ENCODE measurements at regions not wholly inside any gene's neighbourhood (a gene's known extent, or its start where the extent isn't known, plus 50 kb on each side); places are given as distances from the start of the nearest gene placed in this dataset.

DNA sequence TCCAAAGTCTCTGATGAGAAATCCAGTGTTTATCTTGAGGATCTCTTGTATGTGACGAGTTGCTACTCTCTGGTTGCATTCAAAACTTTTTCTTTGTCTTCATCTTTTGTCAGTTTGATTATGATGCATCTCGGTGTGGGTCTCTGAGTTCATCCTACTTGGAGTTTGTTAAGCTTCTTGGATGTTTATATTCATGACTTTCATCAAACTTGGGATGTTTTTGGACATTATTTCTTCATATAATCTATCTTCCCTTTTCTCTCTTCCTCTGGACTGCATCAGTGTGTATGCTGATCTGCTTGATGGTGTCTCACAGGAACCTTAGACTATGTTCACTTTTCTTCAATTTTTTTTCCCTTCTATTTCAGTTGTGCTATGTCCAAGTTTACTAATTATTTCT is 320.4 kb downstream of the TLE3 start:
- TF ChIP-seq GATA2 (IDR thresholded peaks at IDR 0.05; ENCODE audit: low read depth, low read length), result no peak
- no peak for TF ChIP-seq GATA3 (IDR thresholded peaks at IDR 0.05; ENCODE audit: low read depth, low read length)

DNA sequence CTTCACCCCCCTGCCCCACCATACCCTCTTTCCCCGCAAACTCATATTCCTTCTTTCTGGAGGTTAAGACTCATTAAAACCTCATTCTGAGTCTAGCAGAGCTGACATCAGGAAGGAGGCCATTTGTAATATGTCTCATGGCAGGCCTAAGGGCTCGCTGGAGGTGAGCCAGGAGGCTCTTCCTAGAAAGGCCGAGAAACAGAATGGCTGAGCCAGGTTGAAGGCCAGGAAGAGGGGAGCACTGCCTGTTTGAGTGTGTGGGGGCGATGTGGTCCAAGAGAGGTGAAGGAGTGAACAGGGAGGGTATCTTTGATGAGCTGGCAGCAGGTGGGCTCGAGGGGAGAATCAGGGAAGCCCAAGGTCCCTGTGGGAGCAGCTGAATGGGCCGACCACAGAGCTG is 317.3 kb downstream of the TLE3 start:
- TF ChIP-seq GATA2 (IDR thresholded peaks at IDR 0.05; ENCODE audit: low read depth, low read length), result no peak
- TF ChIP-seq GATA3 (IDR thresholded peaks at IDR 0.05; ENCODE audit: low read depth, low read length), result no peak

DNA sequence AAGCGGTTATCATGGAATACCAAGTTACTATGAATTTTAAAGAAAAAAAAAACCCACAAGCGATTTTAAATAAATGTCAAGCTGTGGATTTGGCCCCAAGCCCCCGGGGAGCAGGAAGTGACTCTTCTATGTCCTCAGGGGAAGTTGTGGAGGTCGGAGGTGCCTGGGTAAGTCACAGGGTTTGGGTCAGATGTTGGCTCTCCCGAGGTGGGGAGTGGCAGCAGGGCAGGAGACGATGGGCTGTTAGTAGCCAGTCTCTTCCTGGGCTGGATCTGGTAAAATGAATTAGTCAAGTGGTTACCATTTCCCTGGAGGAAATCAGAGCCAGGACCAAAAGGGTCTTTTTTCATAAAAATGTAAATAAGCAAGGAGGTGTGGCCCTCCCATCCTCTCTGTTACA is 316.7 kb downstream of the TLE3 start:
- TF ChIP-seq GATA3 (IDR thresholded peaks at IDR 0.05; ENCODE audit: low read depth, low read length), result no peak
- no peak for TF ChIP-seq GATA2 (IDR thresholded peaks at IDR 0.05; ENCODE audit: low read depth, low read length)

DNA sequence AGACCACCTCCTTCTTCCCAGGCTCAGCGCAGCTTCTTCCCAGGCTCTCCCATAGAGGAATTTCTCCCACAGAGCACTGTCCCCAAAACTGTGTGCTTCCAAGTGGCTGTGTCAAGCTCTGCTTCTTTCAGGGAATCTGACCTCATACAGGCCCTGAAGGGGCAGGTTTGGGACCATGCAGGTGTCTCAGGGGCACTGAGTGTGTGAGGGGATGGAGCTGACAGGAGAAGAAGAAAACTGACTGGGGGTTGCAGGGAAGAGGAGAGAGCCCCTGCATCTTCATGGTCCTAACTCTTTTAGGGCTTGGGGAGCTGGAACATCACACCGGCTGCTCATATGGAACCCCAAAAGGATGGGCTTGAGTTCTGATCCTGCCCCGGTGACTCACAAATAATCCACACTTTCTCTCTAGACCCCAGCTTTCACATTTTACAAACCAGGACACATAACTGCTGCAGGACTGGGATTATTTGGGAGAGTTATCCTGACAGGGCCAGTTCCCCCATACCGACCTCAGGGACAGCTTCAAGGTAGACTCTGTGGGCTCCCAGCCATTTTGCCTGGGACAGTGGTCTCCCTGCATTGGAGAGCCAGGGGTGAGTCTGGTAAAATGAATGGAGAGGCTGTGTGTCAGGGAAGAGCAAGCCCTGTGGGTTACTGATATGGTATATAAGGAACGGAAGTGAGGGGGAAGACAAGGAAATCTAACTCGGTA is 316.1 kb downstream of the TLE3 start:
- TF ChIP-seq GATA3 (IDR thresholded peaks at IDR 0.05; ENCODE audit: low read depth, low read length) (no peak), GATA2 (IDR thresholded peaks at IDR 0.05; ENCODE audit: low read depth, low read length) (no peak)

DNA sequence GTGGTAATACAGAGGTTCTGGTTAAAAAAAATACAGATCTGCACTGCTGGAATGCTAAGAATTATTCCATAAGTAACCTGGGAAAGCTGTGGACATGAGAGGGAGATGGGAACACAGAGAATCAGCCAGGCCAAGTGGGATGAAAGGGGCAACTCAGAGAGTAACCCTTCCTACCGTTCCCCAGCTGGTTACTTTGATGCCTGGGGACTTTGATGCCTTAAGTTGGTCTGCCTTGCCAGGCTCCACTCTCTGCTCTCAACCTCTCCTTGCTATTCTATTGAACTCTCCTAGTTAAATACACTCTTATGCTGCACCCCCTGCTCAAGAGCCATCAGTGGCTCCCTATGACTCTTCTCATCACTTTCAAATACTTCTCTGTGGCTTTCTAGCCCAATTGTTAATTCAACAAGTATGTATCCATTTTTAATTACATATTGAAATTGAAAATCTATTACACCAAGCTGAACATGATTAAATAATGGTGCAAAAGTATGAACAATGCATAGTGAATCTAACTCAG is 315.5 kb downstream of the TLE3 start:
- TF ChIP-seq GATA2 (IDR thresholded peaks at IDR 0.05; ENCODE audit: low read depth, low read length), result no peak
- TF ChIP-seq GATA3 (IDR thresholded peaks at IDR 0.05; ENCODE audit: low read depth, low read length), result no peak

DNA sequence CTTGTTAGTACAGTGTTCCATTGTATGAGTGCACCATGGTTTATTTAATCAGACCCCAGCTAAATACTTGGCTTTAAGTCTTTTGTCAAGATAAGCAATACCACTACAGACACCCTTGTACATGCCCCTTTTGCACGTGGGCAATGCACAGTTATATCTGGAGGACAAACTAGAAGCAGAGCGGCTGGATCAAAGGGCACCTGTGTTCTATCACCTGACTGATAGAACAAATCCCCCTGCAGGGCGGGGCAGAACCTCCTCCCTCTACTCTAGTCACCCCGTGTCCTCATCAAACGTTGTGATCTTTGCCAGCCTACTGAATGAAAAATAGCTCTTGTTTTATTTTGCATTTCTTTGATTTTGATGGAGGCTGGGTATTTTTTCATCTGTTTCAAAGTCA is 314.9 kb downstream of the TLE3 start:
- TF ChIP-seq GATA3 (IDR thresholded peaks at IDR 0.05; ENCODE audit: low read depth, low read length), result no peak
- TF ChIP-seq GATA2 (IDR thresholded peaks at IDR 0.05; ENCODE audit: low read depth, low read length), result no peak

DNA sequence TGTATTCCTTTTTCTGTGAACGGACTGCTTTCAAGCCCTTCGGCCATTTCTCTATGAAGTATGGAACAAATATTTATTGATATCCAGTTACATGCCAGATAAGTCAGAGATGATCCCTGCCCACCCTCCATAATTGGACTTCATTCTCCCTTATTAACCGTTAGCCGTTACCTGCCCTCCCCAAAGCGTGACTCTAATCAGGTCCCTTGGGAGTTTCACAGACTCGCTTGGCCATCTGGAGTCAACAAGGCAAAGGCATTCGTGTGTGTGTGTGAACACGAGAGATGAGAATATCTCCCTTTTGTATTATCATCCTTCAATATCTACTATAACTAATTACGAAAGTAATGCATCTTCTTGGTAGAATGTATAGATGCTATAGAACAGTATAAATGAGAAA is 314.5 kb downstream of the TLE3 start:
- no peak for TF ChIP-seq GATA2 (IDR thresholded peaks at IDR 0.05; ENCODE audit: low read depth, low read length)

DNA sequence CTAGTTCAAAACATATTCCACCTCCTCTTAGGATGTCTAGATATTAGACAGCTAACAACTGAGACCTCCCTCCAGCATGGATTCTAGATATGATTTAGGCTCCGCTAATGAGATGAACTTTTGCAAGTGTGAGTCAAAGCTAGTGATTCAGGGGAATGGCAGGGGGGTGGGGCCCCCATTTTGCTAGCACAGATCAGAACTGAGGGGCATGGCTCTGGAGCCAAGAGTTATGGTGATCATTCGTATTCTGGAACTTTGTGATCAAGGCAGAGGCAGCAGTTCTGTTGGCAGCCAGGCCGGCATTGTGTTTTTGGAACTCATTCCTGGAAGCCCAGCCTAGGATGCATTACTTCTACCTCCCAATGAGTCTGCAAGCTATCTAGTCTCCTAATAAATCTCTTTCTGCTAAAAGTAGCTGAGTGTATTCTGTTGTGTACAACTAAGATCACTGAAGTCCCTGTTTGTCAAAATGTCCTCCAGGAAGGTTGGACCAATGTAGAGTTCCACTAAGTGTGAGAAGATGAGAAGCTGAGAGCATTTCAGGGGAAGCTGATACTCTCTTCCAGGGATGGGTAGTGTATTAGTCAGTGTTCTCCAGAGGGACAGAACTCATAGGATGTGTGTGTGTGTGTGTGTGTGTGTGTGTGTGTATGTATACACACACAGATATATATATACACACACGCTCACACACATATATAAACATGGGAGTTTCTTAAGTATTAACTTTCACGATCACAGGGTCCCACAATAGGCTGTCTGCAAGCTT is 312.7 kb downstream of the TLE3 start:
- TF ChIP-seq GATA3 (IDR thresholded peaks at IDR 0.05; ENCODE audit: low read depth, low read length) (no peak), GATA2 (IDR thresholded peaks at IDR 0.05; ENCODE audit: low read depth, low read length) (no peak)

DNA sequence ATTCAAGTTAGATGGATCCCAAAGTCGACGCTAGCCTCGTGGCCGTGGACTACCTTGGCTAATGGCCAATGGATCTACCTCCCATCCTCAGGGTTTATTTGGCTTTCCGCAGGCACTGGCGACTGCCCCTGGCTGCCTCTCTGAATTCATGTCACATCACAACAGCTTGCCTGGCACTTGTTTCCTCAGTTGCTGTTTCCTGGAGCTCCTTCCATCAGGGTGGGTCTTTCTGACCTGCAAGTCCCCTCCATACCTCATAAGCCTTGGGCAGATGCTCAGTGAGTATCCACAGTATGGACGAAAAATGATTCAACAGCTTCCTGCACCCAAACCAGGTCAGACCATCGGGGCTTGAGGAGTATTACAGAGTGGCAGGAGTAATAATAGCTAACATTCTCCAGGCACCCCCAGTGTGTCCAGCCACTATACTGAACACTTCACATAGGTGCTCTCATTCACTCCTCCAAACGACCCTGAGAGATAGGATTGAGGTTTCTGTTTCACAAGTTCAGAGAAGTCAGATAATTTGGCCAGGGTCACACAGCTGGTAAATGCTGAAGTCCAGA is 311.5 kb downstream of the TLE3 start:
- TF ChIP-seq GATA2 (IDR thresholded peaks at IDR 0.05; ENCODE audit: low read depth, low read length) (no peak), GATA3 (IDR thresholded peaks at IDR 0.05; ENCODE audit: low read depth, low read length) (no peak)

DNA sequence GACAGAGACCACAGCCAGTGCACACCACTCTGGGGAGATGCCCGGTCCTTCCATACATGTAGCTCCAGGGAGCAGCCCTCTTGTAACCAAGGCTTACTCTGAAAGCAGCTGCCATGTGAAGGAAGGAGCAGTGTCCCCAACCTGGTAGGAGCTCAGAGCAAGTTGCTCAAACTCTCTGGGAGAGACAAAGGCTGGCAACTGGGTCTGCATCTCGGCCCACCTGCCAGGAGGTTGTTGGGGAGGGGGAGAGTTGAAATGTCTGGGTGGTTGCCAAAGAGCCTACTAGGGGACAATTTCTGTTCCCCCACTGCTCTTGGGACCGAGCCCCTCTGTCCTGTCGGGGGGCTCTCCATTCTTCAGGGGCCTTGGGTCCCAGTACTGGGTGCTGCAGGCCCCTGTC is 309.9 kb downstream of the TLE3 start:
- TF ChIP-seq GATA3 (IDR thresholded peaks at IDR 0.05; ENCODE audit: low read depth, low read length), result no peak
- TF ChIP-seq GATA2 (IDR thresholded peaks at IDR 0.05; ENCODE audit: low read depth, low read length), result no peak

DNA sequence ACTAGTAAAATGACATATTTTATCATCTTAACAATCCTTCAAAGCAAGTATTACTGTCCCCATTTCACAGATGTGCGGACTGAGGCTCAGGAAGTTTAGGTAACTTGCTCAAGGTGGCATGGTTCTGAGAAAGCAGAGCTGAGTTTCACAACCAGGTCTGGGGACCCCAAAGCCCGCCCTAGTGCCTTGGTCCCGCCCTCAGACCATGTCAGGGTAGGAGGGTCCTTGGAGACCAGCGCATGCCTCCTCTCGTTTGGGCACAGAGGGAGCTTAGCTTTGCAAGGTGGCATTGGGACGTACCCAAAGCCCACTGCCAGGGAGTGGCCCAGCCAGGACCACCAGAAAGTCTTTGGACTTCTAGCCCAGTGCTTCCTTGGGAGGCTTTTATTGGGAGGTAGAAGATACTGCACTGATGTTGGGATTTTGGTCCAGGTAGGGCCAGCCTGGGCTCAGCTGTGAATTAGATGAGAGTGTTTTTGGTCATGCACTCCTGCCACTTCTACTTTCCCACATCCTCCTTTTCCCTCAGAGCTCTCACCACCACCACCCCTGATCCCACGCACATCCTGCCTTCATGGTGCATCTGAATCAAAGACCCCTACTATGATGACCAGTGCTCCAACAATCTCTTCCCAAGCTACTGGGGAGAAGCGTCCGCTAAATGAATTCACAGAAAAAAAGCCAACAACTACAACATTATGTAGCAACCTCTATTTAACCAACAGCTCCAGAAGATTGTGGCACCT is 307.9 kb downstream of the TLE3 start:
- TF ChIP-seq GATA2 (IDR thresholded peaks at IDR 0.05; ENCODE audit: low read depth, low read length) (no peak), GATA3 (IDR thresholded peaks at IDR 0.05; ENCODE audit: low read depth, low read length) (no peak)

DNA sequence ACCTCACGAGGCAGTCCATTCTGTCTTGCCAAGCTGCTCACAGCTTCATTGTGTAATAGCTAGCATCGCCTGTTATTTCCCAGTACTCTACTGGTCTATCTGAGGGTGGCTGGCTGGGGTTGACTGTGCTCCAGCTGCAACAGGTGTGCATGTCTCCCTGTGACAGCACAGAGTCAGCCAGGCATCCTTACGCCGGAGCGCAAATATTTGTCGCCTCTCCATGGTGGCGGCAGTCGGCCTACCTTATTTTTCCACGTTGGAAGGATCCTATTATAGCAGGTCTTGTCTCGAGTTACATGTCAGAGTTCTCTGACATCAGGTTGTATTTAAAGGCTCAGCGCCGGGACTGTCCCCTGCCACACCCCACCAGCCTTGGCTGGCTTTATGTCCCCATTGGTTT is 307.1 kb downstream of the TLE3 start:
- TF ChIP-seq GATA3 (IDR thresholded peaks at IDR 0.05; ENCODE audit: low read depth, low read length) (no peak), GATA2 (IDR thresholded peaks at IDR 0.05; ENCODE audit: low read depth, low read length) (no peak)

DNA sequence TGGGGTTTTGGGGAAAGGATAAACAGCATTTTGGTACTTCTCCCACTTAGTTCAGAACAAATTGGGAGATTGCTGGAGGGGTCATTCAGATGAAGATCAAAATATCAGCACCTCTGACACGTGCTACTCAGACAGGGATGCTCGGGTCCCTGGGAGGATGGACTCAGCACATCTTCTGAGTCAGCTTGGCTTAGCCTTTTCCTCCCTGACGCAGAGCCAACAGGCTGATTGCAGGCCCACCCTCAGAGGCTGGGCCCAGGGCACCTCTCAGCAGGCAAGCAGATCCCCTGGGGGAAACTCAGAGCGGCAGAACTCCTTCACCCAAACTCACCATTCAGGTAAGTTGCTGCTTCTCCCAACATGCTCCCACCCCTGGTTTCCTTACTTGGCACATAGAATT is 304.9 kb downstream of the TLE3 start:
- TF ChIP-seq GATA2 (IDR thresholded peaks at IDR 0.05; ENCODE audit: low read depth, low read length), result no peak

DNA sequence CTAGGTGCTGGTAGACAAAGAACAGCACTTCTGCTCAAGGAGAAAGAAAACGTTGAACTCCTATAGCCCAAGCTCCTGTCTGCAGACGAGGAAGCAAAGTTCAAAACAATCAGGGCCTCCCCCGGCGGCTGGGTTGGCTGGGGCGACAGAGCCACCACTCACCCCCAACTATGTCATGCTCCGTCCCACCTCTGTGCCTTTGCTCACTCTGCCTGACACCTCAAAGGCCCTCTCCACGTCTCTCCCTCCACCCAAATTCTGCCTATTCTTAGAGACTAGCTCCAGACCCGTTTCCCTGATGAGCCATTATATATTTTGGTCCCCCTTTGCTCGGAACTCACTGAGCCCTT is 304.3 kb downstream of the TLE3 start:
- TF ChIP-seq GATA2 (IDR thresholded peaks at IDR 0.05; ENCODE audit: low read depth, low read length), result no peak
- TF ChIP-seq GATA3 (IDR thresholded peaks at IDR 0.05; ENCODE audit: low read depth, low read length), result no peak
